ENCODE measurements at regions not wholly inside any gene's neighbourhood (a gene's known extent, or its start where the extent isn't known, plus 50 kb on each side); places are given as distances from the start of the nearest gene placed in this dataset.
A peak's percentile ranks its signal among the peaks of the same experiment; 100 is the strongest.

DNA sequence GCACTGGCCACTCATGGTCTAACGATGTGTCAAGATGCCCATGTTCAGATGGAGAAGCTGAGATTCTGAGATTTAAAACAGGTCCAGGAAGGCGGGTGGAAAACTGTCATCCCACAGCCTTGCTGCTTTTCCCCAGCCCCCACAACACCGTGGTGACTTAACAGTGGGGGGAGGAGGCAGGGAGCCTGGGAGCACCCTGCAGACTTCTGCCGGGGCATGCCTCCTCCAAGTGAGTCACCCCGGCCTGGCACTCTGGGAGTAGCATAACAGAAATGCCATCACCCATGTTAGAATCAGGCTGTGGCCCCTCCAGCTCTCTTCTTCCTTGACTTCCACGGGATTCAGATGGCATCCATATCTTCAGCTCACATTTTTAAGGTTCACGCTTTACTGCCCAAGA, 164.8 kb downstream of the CBLN1 start:
- Histone ChIP-seq H3K27me3 (ENCODE audit: low read depth) (no peaks in the 10 kb centered on the region), H3K27ac (replicated peaks) (no peak overlapping the region), H3K4me1 (peaks cover 21% of the 10 kb centered on the region), H3K36me3 (no peaks in the 10 kb centered on the region), H3K4me3 (no peak overlapping the region), H3K9me3 (replicated peaks) (no peaks in the 10 kb centered on the region)
- TF ChIP-seq, protein P1, sequence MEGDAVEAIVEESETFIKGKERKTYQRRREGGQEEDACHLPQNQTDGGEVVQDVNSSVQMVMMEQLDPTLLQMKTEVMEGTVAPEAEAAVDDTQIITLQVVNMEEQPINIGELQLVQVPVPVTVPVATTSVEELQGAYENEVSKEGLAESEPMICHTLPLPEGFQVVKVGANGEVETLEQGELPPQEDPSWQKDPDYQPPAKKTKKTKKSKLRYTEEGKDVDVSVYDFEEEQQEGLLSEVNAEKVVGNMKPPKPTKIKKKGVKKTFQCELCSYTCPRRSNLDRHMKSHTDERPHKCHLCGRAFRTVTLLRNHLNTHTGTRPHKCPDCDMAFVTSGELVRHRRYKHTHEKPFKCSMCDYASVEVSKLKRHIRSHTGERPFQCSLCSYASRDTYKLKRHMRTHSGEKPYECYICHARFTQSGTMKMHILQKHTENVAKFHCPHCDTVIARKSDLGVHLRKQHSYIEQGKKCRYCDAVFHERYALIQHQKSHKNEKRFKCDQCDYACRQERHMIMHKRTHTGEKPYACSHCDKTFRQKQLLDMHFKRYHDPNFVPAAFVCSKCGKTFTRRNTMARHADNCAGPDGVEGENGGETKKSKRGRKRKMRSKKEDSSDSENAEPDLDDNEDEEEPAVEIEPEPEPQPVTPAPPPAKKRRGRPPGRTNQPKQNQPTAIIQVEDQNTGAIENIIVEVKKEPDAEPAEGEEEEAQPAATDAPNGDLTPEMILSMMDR (IDR thresholded peaks at IDR 0.05; ENCODE audit: borderline replicate concordance), result no peak
- intact Hi-C loops (cut with micrococcal nuclease), result no loop called here
- no peak for DNase-seq

DNA sequence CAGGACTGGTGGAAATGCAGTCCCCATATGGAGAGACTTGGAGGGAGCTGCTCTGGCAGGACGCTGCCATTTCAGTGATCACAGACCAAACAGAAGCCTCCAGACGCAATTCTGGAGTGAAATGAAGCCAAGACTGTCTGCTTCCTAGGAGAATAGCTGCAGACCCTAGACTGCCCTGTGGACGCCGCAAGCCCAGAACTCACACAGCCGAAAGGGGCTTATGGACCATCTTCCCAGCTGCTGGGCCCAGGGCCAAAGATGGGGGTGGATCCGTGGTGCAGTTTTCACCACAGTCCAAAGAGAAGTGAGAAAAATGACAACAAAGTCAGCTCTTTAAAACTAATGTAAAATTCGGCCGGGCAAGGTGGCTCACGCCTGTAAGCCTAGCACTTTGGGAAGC, 165.7 kb downstream of the CBLN1 start:
- H3K9me3 ChIP-seq (replicated peaks), result no peaks in the 10 kb centered on the region
- H3K4me1 ChIP-seq, result peaks cover 23% of the 10 kb centered on the region
- no peak overlapping the region for H3K27ac ChIP-seq (replicated peaks)
- no peaks in the 10 kb centered on the region for H3K36me3 ChIP-seq
- TF ChIP-seq, protein P1 (IDR thresholded peaks at IDR 0.05; ENCODE audit: borderline replicate concordance), result no peak
- H3K4me3 ChIP-seq, result no peak overlapping the region
- H3K27me3 ChIP-seq (ENCODE audit: low read depth), result no peaks in the 10 kb centered on the region
- no peak for DNase-seq
- intact Hi-C loops (cut with micrococcal nuclease), result no loop called here

DNA sequence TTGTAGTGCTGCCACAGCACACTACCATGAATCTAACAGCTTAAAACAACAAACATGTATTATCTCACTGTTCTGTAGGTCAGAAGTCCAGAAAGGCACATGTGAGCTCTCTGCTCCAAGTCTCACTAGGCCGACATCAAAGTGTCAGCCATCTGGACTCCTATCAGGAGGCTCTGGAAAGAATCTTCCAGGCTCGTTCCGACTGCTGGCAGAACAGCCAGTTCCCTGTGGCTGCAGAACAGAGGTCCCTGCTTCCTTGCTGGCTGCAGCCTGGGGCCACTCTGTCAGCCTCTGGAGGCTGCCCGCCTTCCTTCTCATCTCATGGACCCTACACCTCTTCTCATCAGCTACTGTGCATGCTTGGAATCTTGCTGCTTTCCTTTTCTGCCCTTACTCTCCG, 168.9 kb downstream of the CBLN1 start:
- H3K4me1 ChIP-seq, result peaks cover 23% of the 10 kb centered on the region
- H3K27me3 ChIP-seq (ENCODE audit: low read depth), result no peaks in the 10 kb centered on the region
- H3K9me3 ChIP-seq (replicated peaks), result no peaks in the 10 kb centered on the region
- H3K4me3 ChIP-seq, result no peak overlapping the region
- H3K27ac ChIP-seq (replicated peaks), result peak overlapping the region; percentile 78
- intact Hi-C loops (cut with micrococcal nuclease), result no loop called here
- peak; percentile 70 for DNase-seq
- no peaks in the 10 kb centered on the region for H3K36me3 ChIP-seq
- TF ChIP-seq, protein P1 (IDR thresholded peaks at IDR 0.05; ENCODE audit: borderline replicate concordance), result no peak

DNA sequence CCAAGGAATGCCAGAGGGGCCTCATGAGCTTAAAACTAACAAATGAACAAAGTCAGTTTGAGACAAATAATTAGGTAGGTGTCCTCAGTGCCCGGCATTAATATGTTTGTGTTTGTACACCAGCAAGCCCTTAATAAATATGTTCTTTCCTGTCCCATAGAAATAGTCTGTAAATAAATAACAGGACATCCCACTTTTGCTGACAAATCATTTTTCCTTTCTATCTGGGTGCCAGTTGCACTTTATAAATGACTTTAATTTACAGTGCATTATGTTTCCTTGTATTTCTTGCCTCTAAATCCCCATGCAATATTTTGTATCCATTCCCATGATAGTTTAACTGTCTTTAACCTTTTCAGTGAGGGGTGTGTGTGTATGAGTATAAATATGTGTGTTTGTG, 170.3 kb downstream of the CBLN1 start:
- no peak for DNase-seq
- intact Hi-C loops (cut with micrococcal nuclease), result no loop called here

DNA sequence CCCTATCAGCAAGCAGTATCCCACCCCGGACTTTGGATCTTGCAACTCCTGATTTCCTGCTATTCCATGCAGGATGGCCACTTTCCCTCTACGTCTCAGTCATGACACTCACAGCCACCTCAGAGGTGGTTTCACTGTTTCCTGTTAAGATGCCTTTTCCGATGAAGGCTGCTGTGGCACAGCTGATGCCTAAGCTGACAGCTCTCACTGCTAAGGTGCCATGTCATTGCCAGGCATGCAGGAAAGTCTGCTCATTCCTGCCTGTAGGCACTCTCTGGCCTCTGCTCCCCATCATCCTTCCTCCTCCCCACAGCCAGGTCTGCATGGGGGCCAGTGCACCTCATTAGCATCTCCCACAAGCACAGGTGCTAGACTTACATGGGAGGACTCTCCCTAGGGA, 173.0 kb downstream of the CBLN1 start:
- Histone ChIP-seq H3K9me3 (replicated peaks) (no peaks in the 10 kb centered on the region), H3K36me3 (no peaks in the 10 kb centered on the region), H3K4me3 (no peak overlapping the region), H3K27me3 (ENCODE audit: low read depth) (no peaks in the 10 kb centered on the region), H3K4me1 (peaks cover 17% of the 10 kb centered on the region), H3K27ac (replicated peaks) (no peak overlapping the region)
- DNase-seq, result no peak
- intact Hi-C loops (cut with micrococcal nuclease), result no loop called here
- TF ChIP-seq, protein P1 (IDR thresholded peaks at IDR 0.05; ENCODE audit: borderline replicate concordance), result no peak

More for the DNA sequence above, 170.3 kb downstream of the CBLN1 start:
- H3K36me3 ChIP-seq, result no peaks in the 10 kb centered on the region
- no peaks in the 10 kb centered on the region for H3K9me3 ChIP-seq (replicated peaks)
- no peak overlapping the region for H3K27ac ChIP-seq (replicated peaks)
- TF ChIP-seq, protein P1 (IDR thresholded peaks at IDR 0.05; ENCODE audit: borderline replicate concordance), result no peak
- H3K27me3 ChIP-seq (ENCODE audit: low read depth), result no peaks in the 10 kb centered on the region
- H3K4me3 ChIP-seq, result no peak overlapping the region
- peaks cover 23% of the 10 kb centered on the region for H3K4me1 ChIP-seq

DNA sequence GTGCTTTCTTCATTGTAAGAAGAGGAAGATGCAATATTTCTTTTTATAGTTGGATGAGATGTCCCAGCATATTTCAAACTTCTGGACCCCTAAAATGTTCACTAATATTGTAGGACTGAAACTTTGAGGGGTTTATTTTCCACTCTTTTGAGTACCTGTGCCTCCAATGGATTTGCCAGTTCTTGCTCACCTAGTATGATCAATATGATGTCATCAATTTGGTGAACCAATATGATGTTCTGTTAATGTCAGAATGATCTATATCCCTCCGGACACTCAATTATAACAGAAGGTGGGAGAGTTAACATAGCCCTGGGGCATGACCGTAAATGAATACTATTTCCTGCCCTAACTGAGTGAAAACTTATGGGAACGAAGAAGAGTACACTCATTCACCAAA, 178.3 kb downstream of the CBLN1 start:
- H3K9me3 ChIP-seq (replicated peaks), result peaks cover 3% of the 10 kb centered on the region
- TF ChIP-seq, protein P1 (IDR thresholded peaks at IDR 0.05; ENCODE audit: borderline replicate concordance), result no peak
- peaks cover 2% of the 10 kb centered on the region for H3K4me1 ChIP-seq
- no peak overlapping the region for H3K27ac ChIP-seq (replicated peaks)
- no peak for DNase-seq
- H3K4me3 ChIP-seq, result no peak overlapping the region
- H3K36me3 ChIP-seq, result no peaks in the 10 kb centered on the region
- no peaks in the 10 kb centered on the region for H3K27me3 ChIP-seq (ENCODE audit: low read depth)
- intact Hi-C loops (cut with micrococcal nuclease), result no loop called here

Measured in left ventricle myocardium inferior (tissue), 1 donor.